Hepatocyte (in vitro differentiated cells): ENCODE measurements at regions not wholly inside any gene's neighbourhood (a gene's known extent, or its start where the extent isn't known, plus 50 kb on each side); places are given as distances from the start of the nearest gene placed in this dataset.

Experiments used
- DNase-seq: peaks from one replicate; pipeline ENCODE4 v3.0.0-alpha.2; 2016; ENCODE audit warnings: low spot score
- H2AFZ ChIP-seq: fragments of 200-600 bp; sonication (generic); 2 replicates; pipeline ENCODE4 v1.6.0; 2016; ENCODE audit warnings: antibody characterized with exemption, mild to moderate bottlenecking
- H3K27ac ChIP-seq: fragments of 200-600 bp; sonication (generic); 2 replicates; pipeline ENCODE4 v1.5.1; 2016; ENCODE audit warnings: mild to moderate bottlenecking
- H3K27me3 ChIP-seq: fragments of 200-600 bp; sonication (generic); 2 replicates; pipeline ENCODE4 v1.6.1; 2016
- H3K36me3 ChIP-seq: fragments of 200-600 bp; sonication (generic); replicated peaks from 2 replicates; pipeline ENCODE4 v1.5.1; 2016; ENCODE audit warnings: low read depth; ENCODE audit not compliant: insufficient read depth
- H3K4me1 ChIP-seq: fragments of 200-600 bp; sonication (generic); 2 replicates; pipeline ENCODE4 v1.5.1; 2016; ENCODE audit warnings: mild to moderate bottlenecking, moderate library complexity; ENCODE audit not compliant: insufficient read depth
- H3K4me2 ChIP-seq: fragments of 200-600 bp; sonication (generic); 2 replicates; pipeline ENCODE4 v1.6.0; 2016
- H3K4me3 ChIP-seq: fragments of 200-600 bp; sonication (generic); 2 replicates; pipeline ENCODE4 v1.5.1; 2016; ENCODE audit warnings: mild to moderate bottlenecking
- H3K79me2 ChIP-seq: fragments of 200-600 bp; sonication (generic); 2 replicates; pipeline ENCODE4 v1.6.0; 2017; ENCODE audit warnings: mild to moderate bottlenecking
- H3K9me2 ChIP-seq: fragments of 200-600 bp; sonication (generic); replicated peaks from 2 replicates; pipeline ENCODE4 v1.6.0; 2017; ENCODE audit warnings: mild to moderate bottlenecking; ENCODE audit not compliant: insufficient read depth
- H3K9me3 ChIP-seq: fragments of 200-600 bp; sonication (generic); 2 replicates; pipeline ENCODE4 v1.5.1; 2016; ENCODE audit warnings: low read depth, mild to moderate bottlenecking
- H4K20me1 ChIP-seq: fragments of 200-600 bp; sonication (generic); 2 replicates; pipeline ENCODE4 v1.6.0; 2016; ENCODE audit warnings: mild to moderate bottlenecking; ENCODE audit not compliant: insufficient read depth, poor library complexity, severe bottlenecking
- EZH2 ChIP-seq: fragments of 200-600 bp; sonication (generic); IDR thresholded peaks from 2 replicates; pipeline ENCODE4 v1.6.1; 2016; ENCODE audit warnings: antibody characterized with exemption, mild to moderate bottlenecking, borderline replicate concordance
- EZH2phosphoT487 ChIP-seq: fragments of 200-600 bp; sonication (generic); IDR thresholded peaks from one replicate; pipeline ENCODE4 v1.6.1; 2018; ENCODE audit warnings: antibody characterized with exemption, mild to moderate bottlenecking, low read depth, moderate library complexity; ENCODE audit not compliant: unreplicated experiment, severe bottlenecking
- WGBS: methylation state at CpG from one replicate; pipeline ENCODE4 v1.1.6; 2016; ENCODE audit warnings: low lambda C conversion rate; ENCODE audit errors: missing lambda C conversion rate; 5-methylcytosine and 5-hydroxymethylcytosine counted together
- TF ChIP-seq, protein P1 (sequence below): fragments of 200-600 bp; sonication (generic); IDR thresholded peaks from 2 replicates; pipeline ENCODE4 v1.5.1; 2016; ENCODE audit warnings: antibody characterized with exemption, mild to moderate bottlenecking; ENCODE audit not compliant: poor library complexity

GRCh38 chr16:54648575-54648974 lies 282.1 kb upstream of the IRX5 start:
- Histone ChIP-seq H3K27me3 (peaks cover 3% of the 10 kb centered on the region), H3K4me3 (no peak overlapping the region), H3K4me1 (peaks cover 4% of the 10 kb centered on the region), H3K4me2 (no peak overlapping the region), H4K20me1 (no peaks in the 10 kb centered on the region), H3K79me2 (no peaks in the 10 kb centered on the region), H3K9me3 (no peaks in the 10 kb centered on the region), H2AFZ (no peak overlapping the region), H3K36me3 (no peaks in the 10 kb centered on the region), H3K9me2 (no peaks in the 10 kb centered on the region), H3K27ac (no peak overlapping the region)
- 89% methylated on average over 10 of the region's 10 CpGs for WGBS
- TF ChIP-seq EZH2phosphoT487 (no peak), EZH2 (no peak)
- TF ChIP-seq, protein P1, sequence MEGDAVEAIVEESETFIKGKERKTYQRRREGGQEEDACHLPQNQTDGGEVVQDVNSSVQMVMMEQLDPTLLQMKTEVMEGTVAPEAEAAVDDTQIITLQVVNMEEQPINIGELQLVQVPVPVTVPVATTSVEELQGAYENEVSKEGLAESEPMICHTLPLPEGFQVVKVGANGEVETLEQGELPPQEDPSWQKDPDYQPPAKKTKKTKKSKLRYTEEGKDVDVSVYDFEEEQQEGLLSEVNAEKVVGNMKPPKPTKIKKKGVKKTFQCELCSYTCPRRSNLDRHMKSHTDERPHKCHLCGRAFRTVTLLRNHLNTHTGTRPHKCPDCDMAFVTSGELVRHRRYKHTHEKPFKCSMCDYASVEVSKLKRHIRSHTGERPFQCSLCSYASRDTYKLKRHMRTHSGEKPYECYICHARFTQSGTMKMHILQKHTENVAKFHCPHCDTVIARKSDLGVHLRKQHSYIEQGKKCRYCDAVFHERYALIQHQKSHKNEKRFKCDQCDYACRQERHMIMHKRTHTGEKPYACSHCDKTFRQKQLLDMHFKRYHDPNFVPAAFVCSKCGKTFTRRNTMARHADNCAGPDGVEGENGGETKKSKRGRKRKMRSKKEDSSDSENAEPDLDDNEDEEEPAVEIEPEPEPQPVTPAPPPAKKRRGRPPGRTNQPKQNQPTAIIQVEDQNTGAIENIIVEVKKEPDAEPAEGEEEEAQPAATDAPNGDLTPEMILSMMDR: no peak
- DNase-seq: no peak

- H3K9me2 ChIP-seq: no peaks in the 10 kb centered on the region
- H3K27ac ChIP-seq: no peak overlapping the region
- no peaks in the 10 kb centered on the region for H4K20me1 ChIP-seq
- H3K9me3 ChIP-seq: no peaks in the 10 kb centered on the region
- TF ChIP-seq, protein P1: no peak
- TF ChIP-seq EZH2: no peak
- no peak for TF ChIP-seq EZH2phosphoT487
- peaks cover 4% of the 10 kb centered on the region for H3K4me1 ChIP-seq
- H3K79me2 ChIP-seq: no peaks in the 10 kb centered on the region
- peaks cover 3% of the 10 kb centered on the region for H3K27me3 ChIP-seq
- no peak overlapping the region for H2AFZ ChIP-seq
- H3K36me3 ChIP-seq: no peaks in the 10 kb centered on the region
- no peak overlapping the region for H3K4me2 ChIP-seq
- no peak overlapping the region for H3K4me3 ChIP-seq
- no peak for DNase-seq
- 65% methylated on average over 3 of the region's 3 CpGs for WGBS
Measured at GRCh38 chr16:54647725-54648221, 282.9 kb upstream of the IRX5 start.

DNA sequence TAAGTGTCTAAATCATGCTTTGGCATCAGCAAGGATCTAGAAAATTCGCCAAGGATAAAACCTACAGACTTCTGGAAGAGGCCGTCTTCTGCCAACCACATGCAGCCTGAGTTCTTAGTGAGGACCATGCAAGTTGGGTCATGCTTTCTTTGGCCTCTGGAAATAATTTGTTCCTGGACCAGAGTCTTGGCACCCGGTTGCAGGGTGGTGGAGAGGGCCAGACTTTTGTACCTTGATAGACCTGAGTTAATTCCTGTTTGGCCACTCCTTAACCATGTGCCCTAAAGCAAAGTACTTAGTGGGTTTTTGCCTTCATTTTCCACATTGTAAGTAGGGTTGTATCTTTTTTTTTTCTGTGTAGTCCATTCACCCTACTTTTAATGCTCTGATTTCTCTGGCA lies 283.4 kb upstream of the IRX5 start:
- H4K20me1 ChIP-seq: no peaks in the 10 kb centered on the region
- no peak overlapping the region for H3K4me3 ChIP-seq
- TF ChIP-seq, protein P1: no peak
- DNase-seq: no peak
- H3K4me1 ChIP-seq: peaks cover 4% of the 10 kb centered on the region
- 92% methylated on average over 3 of the region's 3 CpGs for WGBS
- H3K9me3 ChIP-seq: no peaks in the 10 kb centered on the region
- no peaks in the 10 kb centered on the region for H3K36me3 ChIP-seq
- no peaks in the 10 kb centered on the region for H3K79me2 ChIP-seq
- no peak overlapping the region for H2AFZ ChIP-seq
- no peak overlapping the region for H3K27ac ChIP-seq
- no peak overlapping the region for H3K4me2 ChIP-seq
- no peaks in the 10 kb centered on the region for H3K9me2 ChIP-seq
- peaks cover 3% of the 10 kb centered on the region for H3K27me3 ChIP-seq

- no peak overlapping the region for H3K4me2 ChIP-seq
- peaks cover 4% of the 10 kb centered on the region for H3K4me1 ChIP-seq
- H3K27me3 ChIP-seq: no peaks in the 10 kb centered on the region
- no peak overlapping the region for H2AFZ ChIP-seq
- no peak for DNase-seq
- H4K20me1 ChIP-seq: no peaks in the 10 kb centered on the region
- WGBS: 76% methylated on average over 4 of the region's 4 CpGs
- H3K9me3 ChIP-seq: no peaks in the 10 kb centered on the region
- no peak for TF ChIP-seq EZH2phosphoT487
- TF ChIP-seq, protein P1: no peak
- no peak for TF ChIP-seq EZH2
- H3K9me2 ChIP-seq: no peaks in the 10 kb centered on the region
- no peak overlapping the region for H3K27ac ChIP-seq
- no peaks in the 10 kb centered on the region for H3K79me2 ChIP-seq
- H3K4me3 ChIP-seq: no peak overlapping the region
- no peaks in the 10 kb centered on the region for H3K36me3 ChIP-seq
Measured at GRCh38 chr16:54645345-54645744, 285.3 kb upstream of the IRX5 start.
